ENCODE measurements at regions not wholly inside any gene's neighbourhood (a gene's known extent, or its start where the extent isn't known, plus 50 kb on each side); places are given as distances from the start of the nearest gene placed in this dataset.
A peak's percentile ranks its signal among the peaks of the same experiment; 100 is the strongest.

DNA sequence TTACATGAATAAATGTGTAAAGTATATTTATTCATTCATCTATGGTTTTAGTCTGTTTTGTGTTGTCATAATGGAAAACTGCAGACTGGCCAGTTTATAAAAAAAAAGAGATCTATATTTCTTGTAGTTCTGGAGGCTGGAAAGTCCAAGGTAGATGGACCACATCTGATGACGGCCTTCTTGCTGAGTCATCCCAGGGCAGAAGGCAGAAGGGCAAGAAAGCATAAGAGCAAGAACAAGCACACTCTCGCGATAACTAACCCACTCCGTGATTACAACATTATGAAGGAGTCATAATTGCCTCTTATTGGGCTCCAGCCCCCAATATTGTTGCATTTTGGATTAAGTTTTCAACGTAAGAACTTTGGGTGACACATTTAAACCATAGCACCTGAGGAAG, 180.4 kb upstream of the DAB2 start:
- no peak for DNase-seq (ENCODE audit: low read depth)

DNA sequence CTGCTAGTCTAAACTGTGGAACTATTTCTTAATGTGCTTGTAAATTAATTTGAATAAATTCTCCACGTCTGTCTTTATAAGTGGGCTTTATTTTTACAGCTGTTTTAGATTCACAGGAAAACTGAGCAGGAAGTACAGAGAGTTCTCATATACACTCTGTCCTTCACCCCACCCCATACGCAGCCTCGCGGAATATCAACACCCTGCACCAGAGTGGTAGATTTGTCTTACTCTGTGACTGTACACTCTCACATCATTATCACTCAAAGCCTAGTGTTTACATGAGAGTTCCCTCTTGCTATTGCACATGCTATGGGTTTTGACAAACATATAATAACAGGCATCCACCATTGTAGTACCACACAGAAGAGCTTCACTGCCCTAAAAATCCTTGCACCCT, 179.7 kb upstream of the DAB2 start:
- DNase-seq (ENCODE audit: low read depth) = no peak

DNA sequence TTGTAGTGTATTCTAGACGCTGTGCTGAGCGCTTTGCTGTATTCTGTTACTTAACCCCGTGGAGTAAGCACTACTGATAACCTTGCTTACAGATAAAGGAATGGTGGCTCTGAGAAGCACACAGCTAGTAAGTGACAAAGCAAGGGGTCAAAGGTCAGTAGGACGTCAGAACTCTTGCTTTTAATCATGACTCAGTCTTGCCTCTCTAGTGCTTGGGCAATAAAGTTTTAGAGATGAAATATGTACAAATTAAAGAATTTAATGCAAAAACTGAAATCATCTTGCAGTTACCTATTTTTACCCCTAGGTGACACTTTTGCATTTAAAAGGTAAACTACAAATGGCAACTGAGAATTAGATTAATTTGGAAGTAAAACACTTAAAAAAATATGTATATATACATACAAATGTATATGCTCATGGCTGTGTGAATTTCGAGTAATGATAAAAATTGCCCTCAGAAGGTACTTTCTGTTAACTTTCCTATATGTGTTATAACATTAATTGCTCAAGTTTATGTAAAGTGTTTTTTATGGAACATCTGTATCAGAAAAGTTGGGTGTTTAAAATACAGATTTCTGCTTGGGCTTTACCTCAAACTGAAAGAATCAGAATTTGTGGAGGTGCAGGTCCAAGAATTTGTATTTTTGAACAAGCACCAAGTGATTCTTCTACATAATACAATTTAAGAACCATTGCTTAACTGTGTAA, 175.1 kb upstream of the DAB2 start:
- DNase-seq (ENCODE audit: low read depth) = peak; percentile 71

DNA sequence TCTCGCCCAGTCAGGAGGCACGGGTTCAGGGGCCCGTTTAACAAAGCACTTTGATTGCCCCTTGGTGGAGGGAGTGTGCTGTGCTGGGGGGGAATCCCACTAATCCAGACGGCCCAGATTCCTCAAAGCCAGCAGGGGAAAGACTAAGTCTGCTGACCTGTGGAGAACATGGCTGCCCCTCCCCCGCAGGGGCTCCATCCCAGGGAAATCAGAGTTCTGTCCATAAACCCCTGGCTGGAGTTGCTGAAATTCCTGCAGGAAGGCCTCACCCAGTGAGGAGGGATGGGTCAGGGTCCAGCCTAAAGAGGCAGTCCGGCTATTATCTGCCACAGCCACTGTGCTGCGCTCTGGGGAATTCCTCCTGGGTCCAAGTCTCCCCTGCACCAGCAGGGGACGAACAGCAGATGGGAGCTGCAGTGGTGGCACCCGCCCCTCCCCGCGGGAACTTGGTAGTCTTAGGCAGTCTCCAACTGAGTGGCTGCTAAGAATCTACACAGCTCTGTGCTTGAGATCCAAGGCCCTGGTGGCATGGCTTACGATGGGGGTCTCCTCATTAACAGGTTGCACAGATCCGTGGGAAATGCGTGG, 174.0 kb upstream of the DAB2 start:
- no peak for DNase-seq (ENCODE audit: low read depth)

DNA sequence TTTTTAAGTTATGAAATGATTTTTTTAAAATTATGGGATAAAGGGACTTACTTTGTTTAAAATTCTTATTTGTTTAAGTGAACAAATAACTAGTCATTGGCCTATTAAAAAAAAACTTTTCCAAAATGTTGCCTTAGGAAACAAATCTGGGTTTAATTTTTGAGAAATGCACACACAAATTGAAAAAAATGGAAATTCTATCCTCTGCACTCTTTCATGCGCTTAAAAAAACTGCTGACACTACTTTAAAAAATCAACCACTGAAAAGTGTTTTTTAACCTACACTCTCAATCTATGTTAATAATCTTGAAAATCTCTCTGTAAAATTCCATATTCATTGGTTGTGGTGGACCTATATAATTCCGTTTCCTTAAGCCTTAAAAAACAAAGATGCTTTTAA, 163.4 kb upstream of the DAB2 start:
- DNase-seq (ENCODE audit: low read depth) = no peak

DNA sequence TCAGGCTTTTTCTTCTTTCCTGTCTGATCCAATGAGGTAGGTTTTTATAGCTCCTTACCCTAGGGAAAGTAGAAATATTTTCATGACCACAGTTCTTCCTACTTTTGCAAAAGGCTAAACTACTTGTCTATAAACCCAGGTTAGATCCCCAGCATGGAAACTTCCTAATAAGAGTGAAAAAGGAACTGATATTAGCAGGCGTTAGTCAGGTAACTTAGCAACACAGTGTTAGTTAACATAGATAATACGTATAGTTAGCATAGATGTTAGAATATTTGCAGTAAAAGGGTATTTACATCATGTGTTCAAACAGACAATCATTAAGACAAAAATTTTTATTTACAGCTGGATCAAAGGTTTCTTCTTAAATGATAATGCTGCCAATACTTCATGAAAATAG, 162.9 kb upstream of the DAB2 start:
- no peak for DNase-seq (ENCODE audit: low read depth)

DNA sequence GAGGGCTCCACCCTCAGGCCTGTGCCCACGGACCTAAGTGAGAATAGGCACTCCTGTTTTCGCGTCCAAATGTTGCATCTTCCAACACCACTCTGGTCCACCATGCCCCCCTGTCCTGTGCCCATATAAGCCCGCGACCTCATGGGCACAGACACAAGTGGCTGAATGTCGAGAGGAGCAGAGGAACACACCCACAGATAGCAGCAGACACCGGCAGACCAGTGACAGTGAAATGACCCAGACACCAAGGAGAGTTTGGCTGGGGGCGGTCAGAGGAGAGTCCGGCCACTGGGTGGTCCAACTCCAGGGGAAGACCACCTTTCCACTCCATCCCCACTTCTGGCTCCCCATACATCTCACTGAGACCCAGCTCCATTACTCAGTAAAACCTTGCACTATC, 161.4 kb upstream of the DAB2 start:
- DNase-seq (ENCODE audit: low read depth) = no peak

GRCh38 chr5:39584927-39585326, 160.1 kb upstream of the DAB2 start:
- DNase-seq (ENCODE audit: low read depth) = peak; percentile 26

DNA sequence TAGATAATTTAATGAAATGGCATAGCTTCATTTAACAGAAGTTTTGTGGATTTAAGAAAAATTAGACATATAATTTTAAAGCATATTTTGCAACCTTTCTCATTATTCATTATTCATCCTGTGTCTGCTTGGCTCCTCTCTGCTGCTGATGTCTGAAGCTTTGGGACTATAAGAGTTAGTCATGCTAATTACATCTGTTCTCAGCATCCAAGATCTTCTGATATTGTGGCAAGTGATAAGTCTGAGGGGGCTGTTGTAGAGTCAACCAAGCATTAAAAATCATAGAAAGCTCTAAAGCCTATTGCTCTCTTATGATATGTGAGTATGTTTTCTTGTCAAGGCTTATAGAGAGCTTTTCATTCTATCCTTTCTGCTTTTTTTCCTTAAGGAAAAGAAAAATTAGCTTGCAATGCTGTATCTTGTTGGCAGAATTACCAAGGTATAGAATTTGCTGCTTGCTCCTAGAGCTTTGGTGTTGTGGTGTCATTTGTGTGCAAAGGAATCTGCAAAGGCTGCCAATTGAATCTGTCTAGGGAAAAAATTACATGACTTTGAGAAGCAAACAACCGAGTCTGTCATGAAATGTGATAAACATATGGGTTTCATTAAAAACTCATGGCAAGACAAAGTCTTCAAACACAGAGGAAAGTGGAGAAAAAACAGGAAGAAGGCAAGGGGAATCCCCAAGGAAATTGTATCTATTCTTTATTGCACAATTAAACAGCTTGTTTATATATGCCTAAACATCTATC, 156.1 kb upstream of the DAB2 start:
- DNase-seq (ENCODE audit: low read depth) = peak; percentile 33

DNA sequence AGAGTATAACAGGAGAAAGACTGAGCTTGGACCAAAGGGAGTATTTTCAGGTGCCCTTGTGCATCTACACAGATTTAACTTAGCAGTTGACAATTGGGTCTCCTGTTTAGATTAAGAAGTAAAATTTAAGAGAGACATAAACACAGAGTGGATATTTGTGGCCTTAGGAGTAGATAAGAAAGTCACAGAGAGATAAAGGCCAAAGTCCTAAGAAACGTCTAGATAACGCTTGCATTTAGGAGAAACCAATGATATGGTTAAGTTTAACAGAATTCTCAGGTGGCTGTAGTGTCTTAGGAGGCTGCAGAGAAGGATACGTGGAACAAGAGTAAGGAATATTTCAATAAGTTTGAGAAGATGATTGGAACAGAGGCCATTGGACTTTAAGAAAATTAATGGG, 155.0 kb upstream of the DAB2 start:
- DNase-seq (ENCODE audit: low read depth) = no peak

DNA sequence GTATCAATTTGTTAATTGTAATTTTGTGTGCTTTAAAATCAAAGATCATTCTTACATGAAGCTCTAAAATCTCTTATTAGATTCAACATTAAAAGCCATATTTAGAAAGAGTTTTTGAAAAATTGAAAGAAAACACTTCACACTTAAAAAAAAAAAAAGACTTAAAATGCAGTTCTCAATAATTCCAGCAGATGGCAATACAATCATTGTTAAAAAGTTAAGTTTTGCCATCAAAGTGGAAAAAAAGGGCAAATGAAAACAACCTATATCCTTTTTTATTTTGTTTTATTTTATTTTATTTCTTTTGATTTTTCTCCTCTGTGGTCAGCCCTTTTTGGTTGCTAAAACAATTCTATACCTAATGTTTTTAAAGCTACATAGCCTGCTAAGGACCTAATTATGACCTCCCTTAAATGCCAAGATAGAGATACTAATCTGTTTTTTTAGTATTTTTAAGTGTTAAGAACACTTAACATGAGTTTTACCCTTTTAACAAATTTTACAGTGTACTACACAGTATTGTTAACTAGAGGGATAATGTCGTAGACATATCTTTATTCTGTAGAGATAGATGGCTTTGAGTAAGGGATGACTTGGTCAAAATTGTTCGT, 154.2 kb upstream of the DAB2 start:
- DNase-seq (ENCODE audit: low read depth) = peak; percentile 51

GRCh38 chr5:39577529-39577928, 152.7 kb upstream of the DAB2 start:
- no peak for DNase-seq (ENCODE audit: low read depth)

DNA sequence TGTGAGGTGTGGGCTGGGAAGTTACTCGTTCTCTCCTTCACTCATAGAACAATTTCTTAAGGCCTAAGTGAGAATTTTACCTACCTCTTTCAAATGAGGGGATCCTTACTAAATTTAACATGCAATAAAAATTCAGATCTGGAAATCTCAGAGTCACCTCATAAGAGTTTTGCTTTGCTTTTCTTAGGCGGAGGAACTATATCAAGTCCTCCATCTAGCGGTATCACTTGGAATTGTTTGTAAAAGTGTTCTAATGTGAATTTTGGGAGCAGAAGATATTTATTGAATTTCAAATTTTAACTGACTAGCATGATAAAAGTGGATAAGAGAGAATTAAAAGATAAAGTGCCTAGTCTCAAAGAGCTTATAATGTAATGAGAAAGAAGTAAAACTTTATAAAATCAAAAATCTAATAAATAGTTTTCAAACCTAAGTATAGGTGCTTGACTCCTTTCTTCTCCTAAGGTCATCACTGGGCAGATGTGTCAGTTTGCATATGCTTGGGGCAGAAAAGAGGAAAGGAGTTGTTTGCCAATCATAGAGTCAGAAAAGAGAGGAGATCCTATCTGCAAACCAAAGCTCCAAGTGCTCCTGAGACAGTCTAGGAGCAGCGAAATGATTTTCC, 145.7 kb upstream of the DAB2 start:
- DNase-seq (ENCODE audit: low read depth) = peak; percentile 69

GRCh38 chr5:39569857-39570256, 145.1 kb upstream of the DAB2 start:
- DNase-seq (ENCODE audit: low read depth) = no peak

GRCh38 chr5:39566891-39567290, 142.1 kb upstream of the DAB2 start:
- DNase-seq (ENCODE audit: low read depth) = no peak

- DNase-seq (ENCODE audit: low read depth) = no peak
These were observed 141.2 kb upstream of the DAB2 start for GRCh38 chr5:39566029-39566428.

DNA sequence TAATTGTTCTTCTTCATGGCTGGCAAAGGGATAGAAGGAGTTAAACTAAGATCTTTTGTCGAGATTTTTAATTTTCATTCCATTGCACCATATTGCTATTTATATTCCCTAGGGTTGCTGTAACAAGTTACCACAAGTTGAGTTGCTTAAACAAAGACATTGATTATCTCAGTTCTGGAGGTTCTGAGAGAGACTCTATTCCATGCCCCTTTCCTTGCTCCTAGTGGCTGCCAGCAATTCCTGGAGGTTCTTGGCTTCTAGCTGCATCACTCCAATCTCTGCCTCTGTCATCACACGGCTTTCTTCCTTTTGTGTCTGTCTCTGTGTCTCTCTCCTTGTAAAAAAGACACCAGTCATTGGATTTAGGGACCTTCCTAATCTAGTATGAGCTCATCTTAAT, 136.6 kb upstream of the DAB2 start:
- no peak for DNase-seq (ENCODE audit: low read depth)

DNA sequence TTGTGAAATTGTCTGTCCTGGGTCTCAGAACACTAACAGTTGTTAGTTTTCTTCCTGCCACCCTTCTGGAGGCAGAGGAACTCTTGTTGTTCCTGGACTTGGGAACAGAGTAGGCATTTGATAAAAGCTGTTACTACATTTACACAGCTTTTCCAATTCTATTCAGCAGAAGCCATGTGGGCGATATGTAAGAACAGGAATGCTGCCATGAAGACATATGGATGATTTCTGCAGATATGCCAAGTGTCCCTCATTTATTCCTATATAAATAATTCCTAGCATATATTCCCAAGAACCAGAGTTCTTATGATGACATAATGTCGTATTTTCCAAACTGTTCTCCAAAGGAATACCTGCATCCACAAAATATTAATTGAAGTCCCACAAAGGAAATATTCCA, 135.9 kb upstream of the DAB2 start:
- DNase-seq (ENCODE audit: low read depth) = no peak

DNA sequence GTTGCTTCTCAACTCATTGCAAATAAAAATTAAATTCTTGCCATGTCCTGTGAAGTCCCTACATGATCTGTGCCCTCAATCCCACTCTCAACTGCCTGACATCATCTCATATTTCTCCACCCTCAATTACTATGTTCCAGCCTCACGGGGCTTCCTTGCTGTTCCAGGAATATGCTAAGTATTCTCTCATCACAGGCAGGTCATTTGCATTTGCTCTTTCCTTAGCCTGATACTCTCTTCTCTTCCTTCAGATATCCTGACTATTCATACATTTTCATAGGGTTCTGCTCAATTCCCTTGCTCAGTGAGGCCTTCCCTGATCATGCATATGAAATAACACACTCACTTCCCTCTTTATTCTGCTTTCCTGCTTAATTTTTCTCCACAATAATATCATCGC, 135.1 kb upstream of the DAB2 start:
- no peak for DNase-seq (ENCODE audit: low read depth)

DNA sequence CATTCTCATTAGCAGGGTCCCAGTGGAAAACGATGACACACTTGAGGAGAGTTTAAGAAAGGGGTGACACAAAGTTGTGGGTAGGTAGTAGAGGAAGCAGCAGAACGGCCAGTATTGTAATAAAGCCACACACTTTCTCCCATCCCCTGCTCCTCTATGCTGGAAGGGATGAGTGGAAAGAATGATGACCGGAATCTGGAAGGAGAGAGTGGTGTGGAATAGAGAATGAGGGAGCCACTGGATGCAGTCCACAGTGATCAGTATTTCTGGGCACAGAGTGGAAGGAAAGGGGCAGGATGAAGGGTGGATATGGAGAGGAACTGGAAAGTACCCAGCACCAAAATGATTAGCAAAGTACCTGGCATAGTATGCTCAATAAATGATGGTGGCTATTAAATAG, 133.8 kb upstream of the DAB2 start:
- DNase-seq (ENCODE audit: low read depth) = no peak

DNA sequence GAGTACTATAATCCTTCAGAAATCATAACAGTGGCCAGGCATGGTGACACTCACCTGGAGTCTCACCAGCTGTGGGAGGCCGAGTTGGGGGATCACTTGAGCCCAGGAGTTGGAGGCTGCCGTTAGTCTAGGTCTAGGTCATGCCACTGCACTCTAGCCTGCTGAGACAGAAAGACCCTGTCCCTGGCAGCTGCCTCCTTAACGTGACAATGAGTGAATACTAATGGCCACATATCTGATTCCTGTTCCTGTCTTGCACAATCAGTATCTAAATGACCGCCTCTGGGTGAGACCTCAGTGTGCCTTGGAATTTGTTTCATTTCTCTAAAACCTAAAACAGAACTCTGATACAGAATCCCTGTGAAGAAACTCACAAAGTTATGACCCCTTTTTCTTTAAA, 131.0 kb upstream of the DAB2 start:
- DNase-seq (ENCODE audit: low read depth) = no peak

- peak; percentile 81 for DNase-seq (ENCODE audit: low read depth)
These were observed 122.9 kb upstream of the DAB2 start for GRCh38 chr5:39547553-39548154.
